ENCODE measurements at regions not wholly inside any gene's neighbourhood (a gene's known extent, or its start where the extent isn't known, plus 50 kb on each side); places are given as distances from the start of the nearest gene placed in this dataset.

DNA sequence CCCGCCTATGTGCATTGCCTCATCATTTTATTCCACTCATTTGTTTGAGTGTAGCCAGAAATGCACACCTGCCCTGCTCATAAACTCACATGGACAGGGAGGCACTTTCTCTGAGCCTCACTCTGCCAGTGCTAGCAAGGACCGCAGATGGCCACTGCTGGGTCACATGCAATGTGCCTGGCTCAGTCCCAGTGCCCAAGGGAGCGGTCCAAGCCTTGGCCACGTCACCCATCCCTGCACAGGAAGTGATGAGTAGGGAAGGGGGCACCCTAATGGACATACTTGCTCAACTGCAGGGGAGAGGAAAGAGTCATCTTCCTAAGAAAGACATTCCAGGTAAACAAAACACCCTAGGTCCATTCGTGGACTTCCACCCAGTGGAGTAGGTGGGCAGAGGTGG lies 630.9 kb downstream of the IRX1 start:
- CTCF ChIA-PET = no interaction called here
- Histone ChIP-seq H3K27me3 (replicated peaks; ENCODE audit: control insufficient read depth, insufficient read depth, low read length) (no peaks in the 10 kb centered on the region), H3K9me3 (no peaks in the 10 kb centered on the region), H3K36me3 (ENCODE audit: control insufficient read depth, insufficient read depth, low read length) (no peaks in the 10 kb centered on the region), H3K4me3 (ENCODE audit: low read depth, low read length) (no peak overlapping the region), H3K4me1 (no peaks in the 10 kb centered on the region)
- H3K27me3 Mint-ChIP-seq (ENCODE audit: insufficient read depth, unreplicated experiment) = peaks cover 3% of the 10 kb centered on the region
- DNase-seq = no peak
- H3K27ac Mint-ChIP-seq (ENCODE audit: unreplicated experiment) = no peak overlapping the region
- H3K4me3 Mint-ChIP-seq (ENCODE audit: unreplicated experiment) = no peak overlapping the region
- POLR2A ChIA-PET = no interaction called here
- no peaks in the 10 kb centered on the region for H3K36me3 Mint-ChIP-seq (ENCODE audit: insufficient read depth, unreplicated experiment)
- no peaks in the 10 kb centered on the region for H3K9me3 Mint-ChIP-seq (ENCODE audit: unreplicated experiment)
- TF ChIP-seq, protein P1, sequence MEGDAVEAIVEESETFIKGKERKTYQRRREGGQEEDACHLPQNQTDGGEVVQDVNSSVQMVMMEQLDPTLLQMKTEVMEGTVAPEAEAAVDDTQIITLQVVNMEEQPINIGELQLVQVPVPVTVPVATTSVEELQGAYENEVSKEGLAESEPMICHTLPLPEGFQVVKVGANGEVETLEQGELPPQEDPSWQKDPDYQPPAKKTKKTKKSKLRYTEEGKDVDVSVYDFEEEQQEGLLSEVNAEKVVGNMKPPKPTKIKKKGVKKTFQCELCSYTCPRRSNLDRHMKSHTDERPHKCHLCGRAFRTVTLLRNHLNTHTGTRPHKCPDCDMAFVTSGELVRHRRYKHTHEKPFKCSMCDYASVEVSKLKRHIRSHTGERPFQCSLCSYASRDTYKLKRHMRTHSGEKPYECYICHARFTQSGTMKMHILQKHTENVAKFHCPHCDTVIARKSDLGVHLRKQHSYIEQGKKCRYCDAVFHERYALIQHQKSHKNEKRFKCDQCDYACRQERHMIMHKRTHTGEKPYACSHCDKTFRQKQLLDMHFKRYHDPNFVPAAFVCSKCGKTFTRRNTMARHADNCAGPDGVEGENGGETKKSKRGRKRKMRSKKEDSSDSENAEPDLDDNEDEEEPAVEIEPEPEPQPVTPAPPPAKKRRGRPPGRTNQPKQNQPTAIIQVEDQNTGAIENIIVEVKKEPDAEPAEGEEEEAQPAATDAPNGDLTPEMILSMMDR (IDR thresholded peaks at IDR 0.05; ENCODE audit: insufficient read depth in 1 of 2, low read depth in 1 of 2, low read length in 1 of 2, severe bottlenecking in 1 of 2, unreplicated experiment in 1 of 2) = no peak
- intact Hi-C loops (cut with micrococcal nuclease; ENCODE audit: unreplicated experiment) = no loop called here
- no TSS peak for BruUV-seq (replicated peaks)
- H3K4me1 Mint-ChIP-seq (ENCODE audit: low read depth, unreplicated experiment) = no peaks in the 10 kb centered on the region

GRCh38 chr5:4228708-4229107 lies 633.1 kb downstream of the IRX1 start:
- H3K4me3 Mint-ChIP-seq (ENCODE audit: unreplicated experiment) = no peak overlapping the region
- Histone ChIP-seq H3K4me3 (ENCODE audit: low read depth, low read length) (no peak overlapping the region), H3K36me3 (ENCODE audit: control insufficient read depth, insufficient read depth, low read length) (no peaks in the 10 kb centered on the region), H3K27me3 (replicated peaks; ENCODE audit: control insufficient read depth, insufficient read depth, low read length) (no peaks in the 10 kb centered on the region), H3K9me3 (no peaks in the 10 kb centered on the region), H3K4me1 (no peaks in the 10 kb centered on the region)
- TF ChIP-seq, protein P1 (IDR thresholded peaks at IDR 0.05; ENCODE audit: insufficient read depth in 1 of 2, low read depth in 1 of 2, low read length in 1 of 2, severe bottlenecking in 1 of 2, unreplicated experiment in 1 of 2) = no peak
- ChIA-PET POLR2A (no interaction called here), CTCF (no interaction called here)
- no peaks in the 10 kb centered on the region for H3K4me1 Mint-ChIP-seq (ENCODE audit: low read depth, unreplicated experiment)
- no peaks in the 10 kb centered on the region for H3K27me3 Mint-ChIP-seq (ENCODE audit: insufficient read depth, unreplicated experiment)
- H3K27ac Mint-ChIP-seq (ENCODE audit: unreplicated experiment) = no peak overlapping the region
- BruUV-seq (replicated peaks) = no TSS peak
- intact Hi-C loops (cut with micrococcal nuclease; ENCODE audit: unreplicated experiment) = no loop called here
- no peaks in the 10 kb centered on the region for H3K36me3 Mint-ChIP-seq (ENCODE audit: insufficient read depth, unreplicated experiment)
- no peak for DNase-seq
- peaks cover 4% of the 10 kb centered on the region for H3K9me3 Mint-ChIP-seq (ENCODE audit: unreplicated experiment)

DNA sequence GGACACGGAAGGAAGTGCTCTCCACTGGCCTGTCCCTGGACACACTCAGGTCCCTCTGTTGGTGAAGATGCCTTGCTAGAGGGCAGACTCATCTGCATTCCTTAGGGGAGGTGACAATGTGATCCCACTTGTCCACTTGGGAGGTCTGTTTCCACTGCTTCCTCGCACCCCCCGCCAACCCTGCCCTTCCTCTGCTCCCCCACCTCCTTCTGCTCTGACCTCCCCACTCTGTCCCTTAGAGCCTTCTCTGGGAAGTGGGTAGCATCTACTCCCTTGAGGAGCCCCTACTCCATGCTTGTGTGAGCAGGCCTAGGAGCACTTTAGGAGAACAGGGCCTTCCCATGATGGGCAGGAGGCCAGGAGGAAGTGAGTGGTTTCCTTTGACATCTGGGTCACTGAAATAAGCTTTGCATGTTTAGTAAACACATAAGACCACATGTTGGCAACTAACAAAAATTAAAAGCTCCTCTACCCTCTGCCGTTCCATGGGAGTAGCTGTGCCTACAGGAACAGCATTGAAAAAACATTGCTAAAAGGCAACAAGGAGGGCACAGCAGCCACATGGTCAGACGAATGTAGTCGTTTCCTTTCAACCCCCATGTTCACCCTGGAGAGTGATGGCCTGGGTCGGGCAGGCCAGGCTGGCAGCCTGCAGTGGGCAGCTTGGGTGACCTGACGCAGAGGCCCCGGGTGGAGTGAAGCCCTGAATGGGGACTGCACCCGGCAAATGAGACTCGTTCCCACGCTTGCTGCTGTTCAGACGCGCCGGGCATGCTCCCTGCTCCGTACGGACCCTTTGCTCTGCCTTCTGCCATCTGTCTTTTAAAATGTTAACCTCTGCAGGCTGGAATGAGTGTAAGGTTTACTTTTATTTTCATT lies 634.0 kb downstream of the IRX1 start:
- CTCF ChIA-PET = no interaction called here
- no peak for DNase-seq
- Histone ChIP-seq H3K4me1 (no peaks in the 10 kb centered on the region), H3K36me3 (ENCODE audit: control insufficient read depth, insufficient read depth, low read length) (no peaks in the 10 kb centered on the region), H3K27me3 (replicated peaks; ENCODE audit: control insufficient read depth, insufficient read depth, low read length) (no peaks in the 10 kb centered on the region), H3K9me3 (no peaks in the 10 kb centered on the region; the same call in 1 of the 2 replicates), H3K4me3 (ENCODE audit: low read depth, low read length) (no peak overlapping the region)
- no peak overlapping the region for H3K4me3 Mint-ChIP-seq (ENCODE audit: unreplicated experiment)
- H3K27ac Mint-ChIP-seq (ENCODE audit: unreplicated experiment) = no peak overlapping the region
- no peaks in the 10 kb centered on the region for H3K27me3 Mint-ChIP-seq (ENCODE audit: insufficient read depth, unreplicated experiment)
- intact Hi-C loops (cut with micrococcal nuclease; ENCODE audit: unreplicated experiment) = no loop called here
- H3K36me3 Mint-ChIP-seq (ENCODE audit: insufficient read depth, unreplicated experiment) = no peaks in the 10 kb centered on the region
- peaks cover 14% of the 10 kb centered on the region for H3K9me3 Mint-ChIP-seq (ENCODE audit: unreplicated experiment)
- POLR2A ChIA-PET = no interaction called here
- TF ChIP-seq, protein P1 (IDR thresholded peaks at IDR 0.05; ENCODE audit: insufficient read depth in 1 of 2, low read depth in 1 of 2, low read length in 1 of 2, severe bottlenecking in 1 of 2, unreplicated experiment in 1 of 2) = no peak
- no TSS peak for BruUV-seq (replicated peaks)
- no peaks in the 10 kb centered on the region for H3K4me1 Mint-ChIP-seq (ENCODE audit: low read depth, unreplicated experiment)

Data from Caco-2 (cell line).